Transverse colon (tissue), 3 donors: ENCODE measurements at regions not wholly inside any gene's neighbourhood (a gene's known extent, or its start where the extent isn't known, plus 50 kb on each side); places are given as distances from the start of the nearest gene placed in this dataset.

Source experiments
- CTCF ChIP-seq, 5 experiments: fragments of 200-600 bp in 3 of 5; fragments of 450-650 bp in 2 of 5; sonication (generic) in 3 of 5; IDR thresholded peaks; 1 replicate in 2 of 5; 2 replicates in 3 of 5; pipeline ENCODE4 v1.5.1; 2016 to 2017; ENCODE audit warnings: antibody characterized with exemption in 5 of 5, inconsistent platforms in 3 of 5, mild to moderate bottlenecking in 2 of 5, moderate library complexity in 1 of 5
- POLR2A ChIP-seq: fragments of 450-650 bp; IDR thresholded peaks from one replicate; pipeline ENCODE4 v1.6.1; 2016; ENCODE audit warnings: antibody characterized with exemption, mild to moderate bottlenecking, moderate library complexity

DNA sequence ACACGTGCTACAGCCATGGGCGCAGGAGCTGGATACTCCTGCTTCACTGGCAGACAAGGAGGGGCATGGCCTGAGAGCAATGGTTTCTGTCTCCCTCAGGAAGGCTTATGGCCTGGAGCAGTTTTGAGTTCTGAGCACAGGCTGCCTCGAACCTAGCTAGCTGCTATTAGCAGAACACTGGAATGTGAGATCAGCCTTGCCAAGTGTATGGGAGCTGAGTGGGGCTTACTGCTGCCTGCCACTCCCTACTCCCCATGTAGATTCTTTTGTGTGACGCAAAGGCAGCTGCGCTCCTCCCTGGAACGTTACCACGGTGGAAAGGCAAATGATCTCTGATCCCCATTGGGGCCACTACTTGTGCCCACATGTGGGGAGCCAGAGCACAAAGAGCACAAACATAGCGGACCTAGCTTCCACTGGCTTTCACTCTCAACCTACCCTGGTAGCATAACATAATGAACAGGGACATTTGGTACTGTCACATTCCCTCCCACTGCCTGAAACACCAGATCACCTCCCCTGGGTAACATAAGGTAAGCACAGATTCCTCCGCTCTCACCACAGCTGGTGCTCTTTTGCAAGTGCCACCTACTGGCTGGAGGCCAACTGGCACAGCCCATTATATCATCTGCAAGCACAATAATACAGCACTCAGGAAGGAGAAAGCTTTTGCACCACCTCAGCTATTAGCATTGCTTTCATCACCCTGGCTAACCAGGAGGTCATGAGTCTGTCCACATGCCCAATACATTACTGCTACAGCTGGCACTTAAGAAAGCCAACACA, 84.6 kb upstream of the GUCY1A2 start:
- TF ChIP-seq CTCF (IDR thresholded peaks at IDR 0.05) (no peak), POLR2A (no peak)
